Muscle of arm (tissue), 1 donor: ENCODE measurements at regions not wholly inside any gene's neighbourhood (a gene's known extent, or its start where the extent isn't known, plus 50 kb on each side); places are given as distances from the start of the nearest gene placed in this dataset.
"Not testable (repeated sequence)": the region's sequence is repeated elsewhere in the genome, so short reads cannot be mapped to it uniquely, and the experiment has no call there.

ENCODE experiments used
- DNase-seq: peaks from one replicate; pipeline ENCODE4 v3.0.0-alpha.2; 2013

DNA sequence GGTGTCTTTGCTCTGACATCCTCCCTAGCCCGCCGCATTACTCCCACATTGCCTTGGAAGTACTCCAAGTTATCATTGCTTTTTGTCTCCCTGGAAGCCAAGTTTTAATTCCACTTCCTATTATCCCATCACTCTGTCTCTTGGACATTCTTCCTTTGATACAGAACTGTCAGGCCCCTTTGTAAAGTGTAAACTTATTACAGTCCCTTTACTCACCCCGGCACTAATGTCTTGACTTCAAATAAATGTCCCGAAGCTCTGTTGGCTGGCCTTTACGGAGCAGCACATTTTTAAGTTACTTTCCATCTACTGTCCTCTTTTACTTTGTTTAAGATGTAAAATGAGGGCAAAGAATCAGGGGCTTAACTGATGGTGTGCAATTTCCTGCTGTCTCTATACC, 223.5 kb upstream of the IGFBP7 start:
- DNase-seq, result no peak

DNA sequence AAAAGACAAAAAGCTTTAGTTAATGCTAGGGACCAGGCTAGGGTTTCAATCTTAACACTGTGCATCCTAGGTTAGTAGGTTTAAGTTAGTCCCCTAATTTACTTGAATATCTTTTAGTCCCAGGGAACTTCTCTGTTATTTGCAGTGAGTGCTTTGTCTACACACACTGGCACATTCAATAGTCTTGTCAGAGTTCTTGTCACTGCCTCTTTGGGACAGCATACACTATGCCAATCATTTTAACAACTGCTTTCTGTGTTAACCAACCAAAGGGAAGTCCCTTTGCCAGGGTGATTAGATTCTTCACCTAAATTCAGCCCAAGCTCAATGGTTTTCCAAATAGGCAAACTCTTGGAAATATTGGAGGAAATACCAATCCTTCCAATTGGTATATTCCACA, 221.8 kb upstream of the IGFBP7 start:
- DNase-seq, result no peak

DNA sequence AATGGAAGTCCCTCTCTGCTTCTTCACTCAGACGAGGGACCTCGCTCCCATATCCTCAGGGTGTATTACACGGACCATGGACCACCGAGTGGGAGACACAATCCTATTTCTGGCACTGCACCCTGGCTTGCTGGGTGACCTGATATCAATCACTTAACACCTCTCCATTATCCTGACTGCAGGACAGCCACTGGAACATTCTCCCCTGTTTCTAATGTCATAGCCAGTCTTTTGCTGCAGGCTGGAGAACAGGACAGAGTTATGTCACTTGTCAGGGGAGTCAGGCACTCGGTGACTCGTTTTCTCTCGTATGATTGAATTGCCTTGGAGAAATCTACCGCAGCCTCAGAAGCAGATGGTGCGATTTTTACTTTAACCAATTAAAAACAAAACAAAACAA, 219.1 kb upstream of the IGFBP7 start:
- no peak for DNase-seq

DNA sequence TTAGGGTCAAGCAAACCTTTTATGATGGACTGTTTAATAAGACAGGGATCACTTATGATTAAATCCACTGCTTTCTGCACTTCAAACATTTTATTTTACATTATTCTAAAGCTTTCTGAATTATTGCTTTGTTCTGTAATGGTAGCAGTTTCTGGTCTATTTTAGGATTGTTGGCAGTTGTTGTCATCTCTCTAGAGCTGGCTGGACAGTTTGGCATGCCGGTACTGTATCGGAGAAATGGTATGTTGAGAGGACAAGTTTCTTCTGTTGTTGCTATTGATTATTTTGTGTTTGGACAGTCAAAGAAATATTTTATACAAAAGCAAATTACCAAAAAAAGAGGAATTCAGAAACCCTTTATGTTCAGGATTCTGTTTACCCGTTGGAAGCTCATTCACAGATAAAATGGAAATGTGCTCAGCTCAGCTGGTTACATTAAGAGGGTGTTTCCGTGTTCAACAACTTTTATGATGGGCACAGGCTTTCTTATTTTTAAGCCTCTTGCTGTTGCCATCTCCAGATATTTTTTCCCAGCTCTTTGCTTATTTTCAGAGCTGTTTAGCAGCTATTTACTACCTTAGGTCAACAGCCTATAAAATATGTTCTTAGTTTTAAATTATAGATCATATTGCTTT, 214.6 kb upstream of the IGFBP7 start:
- no peak for DNase-seq

DNA sequence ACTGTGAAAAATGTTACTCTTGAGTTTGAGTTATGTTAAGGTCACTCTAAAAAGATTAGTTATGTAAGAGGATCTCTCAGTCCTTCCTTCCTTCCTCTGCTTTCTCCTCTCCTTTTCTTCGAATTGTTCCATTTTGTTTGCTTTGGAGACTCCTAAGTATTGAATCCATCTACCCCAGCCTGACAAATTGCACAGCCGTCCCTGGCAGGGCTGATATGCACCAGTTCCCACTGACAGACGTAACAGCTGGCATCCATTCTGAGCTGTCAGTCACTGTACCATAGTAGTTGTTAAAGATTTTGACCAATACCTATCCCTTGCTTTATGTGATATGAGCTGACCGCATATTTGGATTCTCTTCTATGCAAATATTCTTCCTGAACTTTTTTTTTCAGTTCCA, 210.7 kb upstream of the IGFBP7 start:
- no peak for DNase-seq

DNA sequence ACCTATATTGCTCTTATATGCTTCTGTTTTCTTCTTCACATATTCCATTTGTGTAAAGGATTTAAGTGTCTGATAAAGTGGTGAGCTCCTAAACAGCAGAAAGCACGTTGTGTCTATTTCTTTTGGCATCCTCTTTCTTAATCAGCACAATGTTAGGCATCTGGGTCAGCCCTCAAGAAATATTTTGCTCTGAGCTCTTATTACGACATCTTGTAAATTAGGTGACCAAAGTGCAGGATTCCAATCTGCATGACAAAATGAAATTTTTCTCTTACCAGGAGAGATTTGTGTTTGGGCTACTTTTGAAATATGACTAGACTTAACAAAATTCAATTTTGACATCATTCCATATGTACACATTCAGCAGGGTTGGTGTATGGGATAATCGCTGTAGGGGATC, 210.0 kb upstream of the IGFBP7 start:
- no peak for DNase-seq

DNA sequence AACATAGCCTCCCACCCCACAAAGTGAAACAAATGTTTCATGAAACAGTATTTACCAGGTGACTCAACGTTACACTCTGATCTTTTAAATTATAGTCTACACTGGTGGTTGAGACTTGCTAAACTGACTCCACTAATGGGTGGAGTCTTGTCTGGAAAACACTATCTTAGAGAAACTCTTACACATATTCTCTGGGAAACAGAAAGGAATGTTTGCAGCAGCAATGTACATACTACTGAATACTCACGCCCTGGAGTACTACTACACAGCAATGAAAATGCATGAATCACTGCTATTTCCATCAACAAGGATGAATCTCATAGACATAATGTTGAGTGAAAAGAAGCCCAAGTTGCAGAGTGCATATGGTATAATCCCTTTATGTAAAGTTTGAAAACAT, 208.5 kb upstream of the IGFBP7 start:
- DNase-seq, result no peak

DNA sequence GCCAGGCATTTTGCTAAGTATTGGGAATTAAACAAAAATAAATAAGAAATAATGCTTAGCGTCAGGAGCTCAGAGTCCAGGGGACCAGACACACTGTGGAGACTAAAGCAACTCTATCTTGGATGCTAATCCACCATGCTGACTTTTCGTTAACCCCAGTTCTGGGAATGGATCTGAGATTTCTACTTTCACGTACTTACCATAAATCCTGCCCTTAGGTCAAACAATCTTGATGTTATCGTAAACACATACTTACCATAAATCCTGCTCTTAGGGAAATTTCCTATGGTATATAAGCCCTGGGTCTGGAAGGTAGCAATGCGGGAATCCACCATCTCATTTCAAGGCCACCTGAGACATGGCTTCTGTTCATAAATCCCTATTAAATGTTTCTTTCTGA, 204.5 kb upstream of the IGFBP7 start:
- DNase-seq, result no peak

DNA sequence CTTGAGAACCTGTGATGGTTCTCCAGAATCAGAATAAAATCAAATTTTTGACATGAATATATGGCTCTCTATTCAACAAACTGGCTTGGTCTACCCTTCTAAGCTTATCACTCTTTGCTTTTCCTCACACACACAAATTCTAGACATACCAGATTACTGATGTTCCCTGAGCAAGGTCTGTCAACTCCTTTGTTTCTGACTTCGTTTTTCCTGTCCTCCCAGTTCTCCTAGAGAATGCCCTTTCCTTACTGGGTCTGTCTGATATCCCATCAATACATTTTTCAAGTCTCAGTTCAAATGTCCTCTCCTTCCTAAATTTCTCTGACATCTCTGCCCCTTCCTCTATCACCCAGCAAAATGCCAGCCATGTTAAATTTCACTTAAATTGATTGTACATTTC, 202.1 kb upstream of the IGFBP7 start:
- DNase-seq, result no peak

DNA sequence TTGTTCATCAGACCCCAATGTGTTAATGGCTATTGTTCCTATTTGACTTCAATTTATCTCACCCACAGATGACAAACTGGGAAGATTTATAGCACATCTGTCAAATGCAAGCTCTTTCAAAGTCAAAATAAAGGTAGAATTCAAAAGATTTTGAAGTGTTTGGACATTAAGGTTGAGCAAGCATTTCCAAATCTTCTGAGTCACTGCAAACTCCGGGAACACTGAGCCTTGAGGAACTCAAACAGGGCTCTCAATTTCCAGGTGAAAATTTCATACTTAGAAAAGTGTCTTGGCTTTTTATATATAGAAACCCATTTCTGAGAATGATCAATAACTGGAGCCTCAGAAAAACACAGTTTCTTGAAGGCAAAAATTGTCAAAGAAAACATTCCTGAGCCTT, 199.5 kb upstream of the IGFBP7 start:
- DNase-seq, result no peak

DNA sequence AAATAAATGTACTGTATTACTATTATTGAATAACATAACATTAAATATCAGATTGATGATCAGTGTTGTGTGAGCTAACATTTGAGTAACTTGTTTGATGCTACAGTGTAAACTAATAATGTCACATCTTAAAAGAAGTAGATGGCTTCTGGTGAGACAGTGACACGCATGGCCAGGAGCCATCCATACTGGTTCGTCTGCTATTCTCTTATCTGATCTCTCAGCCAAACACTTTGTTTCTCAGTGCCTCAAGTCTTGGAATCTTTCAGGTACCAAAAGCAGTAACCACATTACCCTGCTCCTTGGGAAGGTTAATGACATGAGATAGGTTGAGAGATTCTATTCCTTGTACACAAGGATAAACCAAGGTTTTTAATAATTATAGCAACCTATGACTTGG, 198.1 kb upstream of the IGFBP7 start:
- DNase-seq, result no peak

DNA sequence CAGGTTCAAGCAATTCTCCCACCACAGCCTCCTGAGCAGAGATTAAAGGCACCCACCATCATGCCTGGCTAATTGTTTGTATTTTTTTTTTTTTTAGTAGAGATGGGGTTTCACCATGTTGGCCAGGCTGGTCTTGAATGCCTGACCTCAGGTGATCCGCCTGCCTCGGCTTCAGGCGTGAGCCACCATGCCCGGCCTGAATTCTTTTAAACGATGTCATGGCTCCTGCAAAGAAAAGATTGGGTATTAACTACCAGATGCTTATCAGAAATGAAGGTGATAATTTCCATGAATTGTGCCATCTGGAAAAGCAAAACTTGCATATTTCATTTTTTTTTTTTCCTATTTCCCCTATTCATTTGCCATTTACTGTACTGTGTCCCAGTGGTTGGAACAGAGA, 195.7 kb upstream of the IGFBP7 start:
- DNase-seq, result no peak

DNA sequence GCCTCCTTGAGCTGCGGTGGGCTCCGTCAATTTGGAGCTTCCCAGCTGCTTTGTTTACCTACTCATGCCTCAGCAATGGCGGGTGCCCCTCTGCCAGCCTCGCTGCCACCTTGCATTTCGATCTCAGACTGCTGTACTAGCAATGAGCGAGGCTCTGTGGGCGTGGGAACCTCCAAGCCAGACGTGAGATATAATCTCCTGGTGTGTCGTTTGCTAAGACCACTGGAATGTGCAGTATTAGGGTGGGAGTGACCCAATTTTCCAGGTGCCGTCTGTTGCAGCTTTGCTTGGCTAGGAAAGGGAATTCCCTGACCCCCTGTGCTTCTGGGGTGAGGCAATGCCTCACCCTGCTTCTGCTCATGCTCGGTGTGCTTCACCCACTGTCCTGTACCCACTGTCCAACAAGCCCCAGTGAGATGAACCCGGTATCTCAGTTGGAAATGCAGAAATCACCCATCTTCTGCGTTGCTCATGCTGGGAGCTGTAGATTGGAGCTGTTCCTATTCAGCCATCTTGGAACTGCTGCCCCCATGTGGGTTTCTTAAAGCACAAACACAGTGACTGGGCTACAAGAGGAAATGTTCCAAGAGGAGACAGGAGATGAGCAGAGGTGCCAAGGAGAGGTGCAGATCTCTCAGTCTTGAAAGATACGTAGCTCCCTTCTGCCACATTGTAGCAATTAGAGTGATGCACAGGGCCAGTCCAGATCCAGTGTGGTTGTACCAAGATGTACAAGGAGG, 193.0 kb upstream of the IGFBP7 start:
- no peak for DNase-seq

DNA sequence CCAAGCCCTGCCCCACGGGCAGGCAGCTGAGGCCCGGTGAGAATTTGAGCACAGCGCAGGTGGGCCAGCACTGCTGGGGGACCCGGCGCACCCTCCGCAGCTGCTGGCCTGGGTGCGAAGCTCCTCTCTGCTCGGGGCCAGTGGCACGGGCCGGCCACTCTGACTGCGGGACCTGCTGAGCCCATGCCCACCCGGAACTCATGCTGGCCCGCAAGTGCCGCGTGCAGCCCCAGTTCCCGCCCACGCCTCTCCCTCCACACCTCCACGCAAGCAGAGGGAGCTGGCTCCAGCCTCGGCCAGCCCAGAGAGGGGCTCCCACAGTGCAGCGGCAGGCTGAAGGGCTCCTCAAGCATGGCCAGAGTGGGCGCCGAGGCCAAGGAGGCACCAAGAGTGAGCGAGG, 190.1 kb upstream of the IGFBP7 start:
- not testable (repeated sequence) for DNase-seq

DNA sequence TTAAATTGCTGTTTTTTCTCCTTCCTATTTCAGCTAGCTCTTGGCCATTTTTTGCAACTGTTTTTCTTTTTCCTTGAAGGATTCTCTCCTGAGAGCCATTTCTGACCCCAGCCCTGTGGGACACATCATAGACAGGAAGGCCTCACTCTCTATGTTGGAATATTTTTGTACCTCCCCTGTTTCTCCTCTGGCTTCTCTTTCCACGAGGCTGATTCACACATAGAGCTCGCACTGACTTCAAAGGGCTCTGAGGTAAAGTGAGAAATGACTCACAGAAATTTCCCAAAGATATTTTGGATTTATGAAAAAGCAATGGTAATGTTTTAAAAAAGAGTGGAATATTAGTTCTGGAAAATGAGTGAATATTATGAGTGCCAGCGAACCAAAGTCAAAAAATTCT, 181.7 kb upstream of the IGFBP7 start:
- DNase-seq, result no peak

DNA sequence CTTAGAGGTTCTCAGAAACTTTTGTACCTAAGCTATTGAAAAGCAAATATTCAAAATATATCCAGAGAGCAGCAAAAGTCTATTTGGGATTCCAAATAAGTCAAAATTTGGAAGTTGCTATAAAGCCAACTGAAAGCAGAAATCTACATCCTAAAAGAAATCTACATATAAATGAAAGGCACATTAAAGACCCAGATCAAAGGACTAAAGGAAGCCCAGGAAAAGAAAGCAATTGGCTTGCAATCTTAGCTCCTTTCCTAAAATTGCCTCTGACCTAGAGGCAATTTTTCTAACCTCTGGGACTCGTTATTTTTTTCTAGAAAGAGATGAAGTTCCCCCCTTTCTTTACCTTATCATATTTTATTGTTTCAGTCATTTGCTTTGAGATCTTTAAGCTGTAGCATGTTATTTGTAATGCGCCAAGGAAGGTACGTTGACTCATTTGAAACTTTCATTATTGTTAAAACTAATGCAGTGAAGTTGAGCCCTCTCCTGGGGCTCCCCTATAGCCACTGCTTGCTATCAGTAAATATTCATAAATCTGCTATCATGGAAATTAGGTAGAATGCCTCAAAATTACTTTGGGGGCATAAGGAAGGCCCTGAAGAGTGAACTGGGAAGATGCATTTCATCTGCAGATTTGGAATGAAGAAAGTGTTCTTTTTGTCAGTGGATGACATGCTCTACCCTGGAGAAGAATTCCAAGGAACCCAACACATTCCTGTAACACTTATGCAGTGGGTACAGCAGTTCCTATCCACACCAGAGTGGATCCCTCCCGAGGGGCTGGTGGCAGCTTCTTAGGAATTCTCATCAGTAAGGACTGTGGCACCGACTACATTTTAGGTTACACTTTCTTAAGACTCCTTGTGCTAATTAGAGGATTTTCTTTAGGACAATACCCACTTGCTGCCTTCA, 177.8 kb upstream of the IGFBP7 start:
- no peak for DNase-seq

DNA sequence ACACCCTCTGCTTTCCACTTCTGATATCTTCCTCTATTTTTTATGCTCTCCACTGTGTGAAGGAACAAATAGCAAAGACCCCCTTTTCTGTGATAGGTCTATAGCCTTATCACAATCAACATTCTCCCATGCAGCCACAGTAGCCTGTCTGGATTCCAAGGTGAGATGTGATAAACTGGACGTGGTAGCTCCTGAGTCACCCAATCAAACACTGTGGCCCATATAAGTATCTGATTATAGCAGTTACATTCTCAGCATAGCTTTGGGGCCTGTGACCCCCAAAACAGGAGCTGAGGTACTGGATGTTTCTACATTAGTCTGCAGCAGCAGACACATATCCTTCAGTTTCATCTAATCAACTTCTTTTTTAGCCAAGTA, 172.7 kb upstream of the IGFBP7 start:
- no peak for DNase-seq

DNA sequence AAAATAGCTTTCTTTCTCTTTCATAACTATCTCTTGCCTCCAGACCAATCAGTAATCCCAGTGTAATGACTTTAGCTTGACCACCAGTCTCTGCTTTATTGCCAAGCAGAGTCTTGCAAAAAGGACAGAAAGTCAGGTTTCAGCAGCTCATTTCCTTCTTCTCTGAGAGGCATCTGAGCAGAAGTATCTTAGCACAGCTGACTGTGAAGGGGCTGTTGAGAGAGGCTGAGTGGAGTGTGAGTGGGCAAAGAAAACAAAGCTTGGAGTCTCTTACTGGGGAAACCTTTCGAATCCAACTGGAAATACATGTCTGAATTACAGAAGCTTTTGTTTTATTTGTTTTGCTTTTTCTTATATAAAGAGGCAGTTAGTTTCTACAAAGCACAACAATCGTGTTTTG, 170.3 kb upstream of the IGFBP7 start:
- DNase-seq, result no peak

DNA sequence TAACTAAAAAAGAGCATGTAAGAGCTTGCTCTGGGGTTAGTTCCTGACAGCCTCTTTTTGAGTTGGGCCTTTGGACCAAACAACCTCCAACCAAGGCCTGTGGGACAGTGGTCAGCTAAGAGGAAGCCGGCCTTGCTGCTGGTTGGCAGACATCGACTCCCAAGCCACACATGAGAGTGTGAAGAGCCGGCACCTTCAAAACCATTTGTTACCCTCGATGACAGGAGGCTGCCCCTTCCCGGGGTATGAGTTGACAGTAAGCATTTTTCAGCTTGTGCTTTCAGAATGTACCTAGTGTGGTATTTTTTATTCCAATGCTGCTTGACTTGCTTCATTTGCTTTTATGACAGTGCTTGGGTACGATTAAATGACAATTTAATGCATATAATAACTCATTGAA, 168.6 kb upstream of the IGFBP7 start:
- no peak for DNase-seq

DNA sequence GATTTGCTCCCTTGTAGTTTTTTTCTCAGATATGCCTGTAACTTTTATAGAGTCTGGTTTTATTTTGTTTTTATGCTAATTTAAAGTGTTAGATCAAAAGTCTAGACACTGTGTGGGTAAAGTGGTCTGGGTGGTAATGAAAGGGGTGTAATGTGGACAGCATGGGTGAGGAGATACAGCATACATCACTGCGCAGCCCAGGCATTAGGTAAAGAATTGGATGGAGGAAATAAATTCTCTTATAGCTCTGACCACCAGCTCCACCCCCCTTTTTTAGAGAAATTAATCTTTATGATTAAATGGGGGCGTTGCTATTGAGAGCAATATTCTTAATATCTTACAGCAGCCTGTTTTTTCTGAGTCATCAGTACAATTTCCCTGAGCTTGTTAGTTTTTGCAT, 163.9 kb upstream of the IGFBP7 start:
- no peak for DNase-seq

DNA sequence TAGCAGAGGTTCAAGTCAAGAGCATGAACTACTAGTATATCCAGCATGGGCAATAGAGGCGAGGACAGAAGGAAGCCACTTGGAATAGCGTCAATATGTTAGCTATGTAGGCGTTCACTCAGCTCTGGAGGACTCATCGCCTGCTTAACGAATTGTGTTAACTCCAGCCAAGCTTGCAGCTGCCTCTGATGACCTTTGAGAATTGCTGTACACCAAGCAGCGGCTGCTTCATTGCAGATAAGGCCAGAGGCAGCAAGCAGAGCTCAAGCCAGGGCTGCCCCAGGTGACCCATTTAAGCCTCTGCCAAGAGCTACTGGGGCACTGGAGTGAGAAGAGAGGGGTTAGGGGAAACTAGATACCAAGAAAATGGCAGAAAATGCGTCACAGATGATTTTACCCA, 160.2 kb upstream of the IGFBP7 start:
- peak; percentile 62 for DNase-seq

DNA sequence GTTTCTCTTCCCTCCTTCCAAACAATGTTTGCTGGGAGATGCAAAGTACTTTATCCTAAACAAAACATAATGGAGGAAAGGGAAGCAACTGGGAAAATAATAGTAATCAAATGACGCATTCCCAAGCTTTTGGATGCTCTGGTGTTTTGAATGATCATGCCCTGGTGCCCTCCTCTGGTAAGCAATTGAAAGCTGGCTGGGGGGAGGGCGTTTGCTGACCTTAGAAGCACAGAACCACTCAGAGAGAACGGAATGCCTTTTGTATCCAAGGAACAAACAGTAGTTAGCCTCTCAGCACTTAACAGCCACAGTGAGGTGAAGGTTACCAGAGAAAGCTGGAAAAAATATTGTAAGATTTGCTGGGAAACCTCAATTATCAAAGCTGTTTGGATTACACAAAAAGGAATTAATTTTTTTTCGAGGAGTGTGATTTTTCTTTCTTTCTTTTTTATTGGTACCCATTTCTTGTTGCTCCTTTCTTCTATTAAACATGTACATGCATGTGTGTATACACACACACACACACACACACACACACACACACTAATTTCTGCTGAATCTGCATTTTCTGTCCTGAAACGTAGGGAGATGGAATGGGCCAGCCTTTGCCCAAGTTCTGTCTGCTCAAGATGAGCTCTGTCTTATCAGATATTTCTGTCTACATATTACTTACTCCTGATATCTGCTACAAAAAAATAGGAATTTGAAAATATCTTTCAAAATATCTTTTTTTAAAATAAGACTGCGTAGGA, 155.8 kb upstream of the IGFBP7 start:
- no peak for DNase-seq
